ENCODE measurements at regions not wholly inside any gene's neighbourhood (a gene's known extent, or its start where the extent isn't known, plus 50 kb on each side); places are given as distances from the start of the nearest gene placed in this dataset.

GRCh38 chr2:34252111-34252510, 653.0 kb upstream of the FAM98A start (continued):
- TF ChIP-seq CHD7 (IDR thresholded peaks at IDR 0.05; ENCODE audit: insufficient replicate concordance, low read length): no peak
- no peak for TF ChIP-seq CHD2 (IDR thresholded peaks at IDR 0.05; ENCODE audit: low read length)
- TF ChIP-seq CTBP2 (IDR thresholded peaks at IDR 0.05; ENCODE audit: borderline replicate concordance, insufficient read depth, insufficient read length, low read length): no peak
- TF ChIP-seq SUZ12 (IDR thresholded peaks at IDR 0.05; ENCODE audit: low read length): no peak

All from H1 (cell line).